HFFc6 (cell line): ENCODE measurements at regions not wholly inside any gene's neighbourhood (a gene's known extent, or its start where the extent isn't known, plus 50 kb on each side); places are given as distances from the start of the nearest gene placed in this dataset.
"Not testable (repeated sequence)": the region's sequence is repeated elsewhere in the genome, so short reads cannot be mapped to it uniquely, and the experiment has no call there.

Experiments used
- DNase-seq: peaks from one replicate; pipeline ENCODE4 v3.0.0-alpha.2; 2018
- H3K27ac Mint-ChIP-seq: 2 replicates; pipeline ENCODE4 v1.8.0; 2020; ENCODE audit warnings: mild to moderate bottlenecking, mixed read lengths
- H3K27me3 Mint-ChIP-seq: 2 replicates; pipeline ENCODE4 v1.8.0; 2021; ENCODE audit warnings: mild to moderate bottlenecking, moderate library complexity, mixed read lengths; ENCODE audit not compliant: insufficient read depth
- H3K36me3 Mint-ChIP-seq: 2 replicates; pipeline ENCODE4 v1.8.0; 2021; ENCODE audit warnings: low read depth, mixed read lengths
- H3K4me1 Mint-ChIP-seq: 2 replicates; pipeline ENCODE4 v1.8.0; 2020; ENCODE audit warnings: low read depth, mixed read lengths
- H3K4me3 Mint-ChIP-seq: 2 replicates; pipeline ENCODE4 v1.8.0; 2020; ENCODE audit warnings: mild to moderate bottlenecking, moderate library complexity, mixed read lengths
- H3K9me3 Mint-ChIP-seq: 2 replicates; pipeline ENCODE4 v1.8.0; 2020; ENCODE audit warnings: mild to moderate bottlenecking, mixed read lengths
- CTCF ChIP-seq: fragments of 200-600 bp; sonication (generic); IDR thresholded peaks from 2 replicates; pipeline ENCODE4 v1.5.0; 2021; ENCODE audit warnings: antibody characterized with exemption, mild to moderate bottlenecking

- DNase-seq, result no peak
- no peak for TF ChIP-seq CTCF
- Mint-ChIP-seq H3K36me3 (no peaks in the 10 kb centered on the region), H3K4me3 (no peak overlapping the region), H3K4me1 (no peaks in the 10 kb centered on the region), H3K27ac (no peak overlapping the region), H3K9me3 (no peaks in the 10 kb centered on the region), H3K27me3 (no peaks in the 10 kb centered on the region; the same call in 1 of the 2 replicates)
Measured at GRCh38 chr4:103292959-103293358, 94.8 kb upstream of the CENPE start.

DNA sequence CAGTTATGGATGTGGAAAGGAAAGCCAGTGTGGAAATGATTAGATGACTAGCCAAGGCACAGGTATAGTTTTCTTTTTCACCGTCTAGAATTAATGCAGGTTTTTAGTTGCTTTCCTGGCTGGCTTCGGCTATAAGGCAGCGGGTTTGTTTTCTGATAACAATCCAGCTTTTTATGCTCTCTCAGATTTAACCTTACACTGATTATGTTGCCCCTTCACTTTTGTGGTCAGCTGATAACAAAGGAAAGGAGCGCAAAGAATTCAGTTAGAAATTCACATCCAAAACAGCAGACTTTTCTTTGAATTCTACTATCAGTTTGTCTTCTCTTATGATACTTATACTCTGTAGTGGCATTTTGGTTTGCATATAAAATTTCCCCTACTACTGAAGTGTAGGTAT is 94.2 kb upstream of the CENPE start:
- no peak for DNase-seq
- H3K27ac Mint-ChIP-seq, result no peak overlapping the region
- H3K36me3 Mint-ChIP-seq, result no peaks in the 10 kb centered on the region

GRCh38 chr4:103289186-103289585 is 91.0 kb upstream of the CENPE start:
- TF ChIP-seq CTCF, result no peak
- peaks cover 11% of the 10 kb centered on the region for H3K9me3 Mint-ChIP-seq
- no peak overlapping the region for H3K27ac Mint-ChIP-seq
- H3K27me3 Mint-ChIP-seq, result peaks cover 2% of the 10 kb centered on the region; the same call in 1 of the 2 replicates
- H3K36me3 Mint-ChIP-seq, result no peaks in the 10 kb centered on the region
- DNase-seq, result no peak
- H3K4me3 Mint-ChIP-seq, result no peak overlapping the region
- no peaks in the 10 kb centered on the region for H3K4me1 Mint-ChIP-seq

More for the DNA sequence above, 94.2 kb upstream of the CENPE start:
- no peaks in the 10 kb centered on the region for H3K4me1 Mint-ChIP-seq
- TF ChIP-seq CTCF, result no peak
- H3K9me3 Mint-ChIP-seq, result peaks cover 3% of the 10 kb centered on the region; the same call in 1 of the 2 replicates
- H3K4me3 Mint-ChIP-seq, result no peak overlapping the region
- H3K27me3 Mint-ChIP-seq, result peaks cover 2% of the 10 kb centered on the region; the same call in 1 of the 2 replicates

DNA sequence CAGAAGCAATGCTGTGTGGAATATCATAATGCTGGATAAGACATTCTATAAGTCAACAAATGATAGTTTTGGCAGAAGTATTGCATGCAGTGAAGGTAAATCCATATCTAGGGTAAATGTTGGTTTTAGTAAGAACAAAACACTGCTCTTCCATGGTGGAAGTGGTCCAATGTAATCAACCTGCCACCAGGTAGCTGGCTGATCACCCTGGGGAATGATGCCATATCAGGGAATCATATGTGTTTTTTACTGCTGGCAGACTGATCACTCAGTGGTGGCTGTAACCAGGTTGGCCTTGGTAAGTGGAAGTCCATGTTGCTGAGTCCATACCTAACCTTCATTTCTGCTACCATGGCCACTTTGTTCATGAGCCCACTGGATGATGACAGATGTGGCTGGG is 74.0 kb upstream of the CENPE start:
- Mint-ChIP-seq H3K4me3 (no peak overlapping the region), H3K4me1 (no peaks in the 10 kb centered on the region), H3K27ac (no peak overlapping the region), H3K9me3 (peaks cover 29% of the 10 kb centered on the region), H3K36me3 (no peaks in the 10 kb centered on the region), H3K27me3 (peaks cover 2% of the 10 kb centered on the region; the same call in 1 of the 2 replicates)
- DNase-seq, result no peak
- no peak for TF ChIP-seq CTCF

DNA sequence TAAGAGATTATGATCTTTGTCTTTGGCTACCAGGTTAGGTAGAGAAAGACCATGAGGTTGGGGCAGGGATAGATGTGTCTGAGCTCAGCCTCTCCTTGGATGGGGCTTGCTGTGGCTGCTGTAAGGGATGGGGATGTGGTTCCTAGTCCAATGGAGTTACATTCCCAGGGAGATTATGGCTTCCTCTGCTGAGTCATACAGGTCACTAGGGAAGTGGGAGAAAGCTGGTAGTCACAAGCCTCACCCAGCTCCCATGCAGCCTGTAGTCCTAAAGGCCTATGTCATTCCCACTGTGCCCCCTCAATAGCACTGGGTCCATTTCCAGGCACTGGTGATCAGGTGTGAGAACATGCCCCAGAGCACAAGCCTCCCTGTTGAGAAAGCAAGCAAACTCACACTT is 70.6 kb upstream of the CENPE start:
- no peak for TF ChIP-seq CTCF
- Mint-ChIP-seq H3K9me3 (peaks cover 28% of the 10 kb centered on the region), H3K4me3 (no peak overlapping the region), H3K36me3 (no peaks in the 10 kb centered on the region), H3K27me3 (no peaks in the 10 kb centered on the region), H3K4me1 (no peaks in the 10 kb centered on the region), H3K27ac (no peak overlapping the region)
- no peak for DNase-seq

DNA sequence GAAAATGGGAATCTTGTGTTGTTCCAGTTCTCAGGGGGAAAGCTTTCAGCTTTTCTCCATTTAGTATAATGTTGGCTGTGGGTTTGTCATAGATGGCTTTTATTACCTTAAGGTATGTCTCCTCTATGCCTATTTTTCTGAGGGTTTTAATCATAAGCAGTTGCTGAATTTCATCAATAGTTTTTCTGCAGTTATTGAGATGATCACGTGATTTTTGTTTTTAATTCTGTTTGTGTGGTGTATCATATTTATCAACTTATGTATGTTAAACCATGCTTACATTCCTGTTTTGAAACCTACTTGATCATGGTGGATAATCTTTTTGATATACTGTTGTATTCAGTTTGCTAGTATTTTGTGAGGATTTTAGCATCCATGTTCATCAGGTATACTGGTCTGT is 66.8 kb upstream of the CENPE start:
- no peak for DNase-seq
- Mint-ChIP-seq H3K27ac (no peak overlapping the region), H3K36me3 (no peaks in the 10 kb centered on the region), H3K9me3 (peaks cover 13% of the 10 kb centered on the region; the same call in 1 of the 2 replicates), H3K4me3 (no peak overlapping the region), H3K27me3 (no peaks in the 10 kb centered on the region), H3K4me1 (no peaks in the 10 kb centered on the region)
- TF ChIP-seq CTCF, result no peak

DNA sequence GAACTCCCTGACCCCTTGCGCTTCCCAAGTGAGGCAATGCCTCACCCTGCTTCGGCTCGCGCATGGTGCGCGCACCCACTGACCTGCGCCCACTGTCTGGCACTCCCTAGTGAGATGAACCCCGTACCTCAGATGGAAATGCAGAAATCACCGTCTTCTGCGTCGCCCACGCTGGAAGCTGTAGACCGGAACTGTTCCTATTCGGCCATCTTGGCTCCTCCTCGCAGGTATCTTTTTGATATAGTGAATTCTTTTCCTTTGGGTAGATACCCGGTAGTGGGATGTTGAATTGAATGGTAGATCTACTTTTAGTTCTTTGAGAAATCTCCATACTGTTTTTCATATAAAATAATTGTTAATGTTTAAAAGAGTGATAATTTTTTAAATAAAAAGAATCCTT is 57.9 kb upstream of the CENPE start:
- H3K9me3 Mint-ChIP-seq, DNase-seq, H3K36me3 Mint-ChIP-seq, H3K27me3 Mint-ChIP-seq, H3K4me1 Mint-ChIP-seq, H3K27ac Mint-ChIP-seq: not testable (repeated sequence)
- H3K4me3 Mint-ChIP-seq, result peak overlapping the region; percentile 65; the same call in 1 of the 2 replicates
